ENCODE measurements at regions not wholly inside any gene's neighbourhood (a gene's known extent, or its start where the extent isn't known, plus 50 kb on each side); places are given as distances from the start of the nearest gene placed in this dataset.

- TF ChIP-seq, protein P1, sequence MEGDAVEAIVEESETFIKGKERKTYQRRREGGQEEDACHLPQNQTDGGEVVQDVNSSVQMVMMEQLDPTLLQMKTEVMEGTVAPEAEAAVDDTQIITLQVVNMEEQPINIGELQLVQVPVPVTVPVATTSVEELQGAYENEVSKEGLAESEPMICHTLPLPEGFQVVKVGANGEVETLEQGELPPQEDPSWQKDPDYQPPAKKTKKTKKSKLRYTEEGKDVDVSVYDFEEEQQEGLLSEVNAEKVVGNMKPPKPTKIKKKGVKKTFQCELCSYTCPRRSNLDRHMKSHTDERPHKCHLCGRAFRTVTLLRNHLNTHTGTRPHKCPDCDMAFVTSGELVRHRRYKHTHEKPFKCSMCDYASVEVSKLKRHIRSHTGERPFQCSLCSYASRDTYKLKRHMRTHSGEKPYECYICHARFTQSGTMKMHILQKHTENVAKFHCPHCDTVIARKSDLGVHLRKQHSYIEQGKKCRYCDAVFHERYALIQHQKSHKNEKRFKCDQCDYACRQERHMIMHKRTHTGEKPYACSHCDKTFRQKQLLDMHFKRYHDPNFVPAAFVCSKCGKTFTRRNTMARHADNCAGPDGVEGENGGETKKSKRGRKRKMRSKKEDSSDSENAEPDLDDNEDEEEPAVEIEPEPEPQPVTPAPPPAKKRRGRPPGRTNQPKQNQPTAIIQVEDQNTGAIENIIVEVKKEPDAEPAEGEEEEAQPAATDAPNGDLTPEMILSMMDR (IDR thresholded peaks at IDR 0.05), result no peak
- TF ChIP-seq EZH2 (IDR thresholded peaks at IDR 0.05), result no peak
Observed at GRCh38 chr4:24131954-24132673, 242.3 kb upstream of the PPARGC1A start.

All from neural progenitor cell (in vitro differentiated cells).